GM19193 (cell line): ENCODE measurements at regions not wholly inside any gene's neighbourhood (a gene's known extent, or its start where the extent isn't known, plus 50 kb on each side); places are given as distances from the start of the nearest gene placed in this dataset.

Experiments used
- POLR2A ChIP-seq: IDR thresholded peaks from 4 replicates; pipeline ENCODE4 v1.6.1; 2011; ENCODE audit not compliant: insufficient read depth, insufficient read length; ENCODE audit errors: extremely low read depth

DNA sequence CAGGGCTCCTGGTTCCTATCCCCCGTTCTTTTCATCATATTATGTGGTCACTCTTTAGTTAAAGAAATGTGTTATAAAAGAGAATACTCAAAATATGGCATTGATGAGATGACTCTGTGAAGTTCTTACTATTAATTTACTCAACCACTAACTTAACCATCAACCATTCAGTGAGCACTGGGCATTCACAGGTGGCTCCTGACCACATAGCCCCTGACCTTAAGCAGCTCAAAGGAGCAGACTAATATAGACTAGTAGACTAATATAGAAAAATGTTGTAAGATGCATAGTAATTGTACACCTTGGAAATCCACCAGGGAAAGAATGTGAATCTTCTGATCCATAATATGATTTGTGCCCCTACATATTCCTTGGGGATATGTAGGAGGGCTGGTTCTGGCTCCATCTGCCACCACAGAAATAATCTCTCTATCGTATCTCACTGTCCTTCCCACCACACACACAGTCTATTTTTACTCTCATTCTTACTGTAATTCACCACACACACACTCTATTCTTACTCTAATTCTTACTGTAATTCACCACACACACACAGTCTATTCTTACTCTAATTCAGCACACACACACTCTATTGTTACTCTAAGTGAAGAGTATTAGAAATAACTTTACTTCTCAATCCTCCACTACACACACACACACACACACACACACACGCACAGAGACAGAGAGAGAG is 188.9 kb upstream of the ITGA4 start:
- TF ChIP-seq POLR2A: no peak

DNA sequence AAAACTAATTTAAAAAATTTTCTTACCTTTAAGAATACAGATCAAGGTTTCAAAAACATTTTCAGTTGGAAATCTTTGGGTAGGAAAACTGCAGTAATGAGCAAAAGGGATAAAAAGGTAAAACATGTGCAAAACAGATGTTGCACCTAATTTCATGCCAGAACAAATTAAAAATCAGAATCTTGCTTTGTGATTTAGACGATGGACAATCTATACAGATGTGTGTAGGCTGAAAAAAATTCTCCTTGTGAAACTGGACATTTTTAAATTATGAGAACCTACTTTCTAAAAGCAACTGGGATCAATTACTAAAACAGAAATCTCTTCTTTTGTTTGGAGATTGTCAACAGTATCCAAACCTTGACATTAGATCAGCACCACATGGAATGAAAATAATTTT is 183.2 kb upstream of the ITGA4 start:
- no peak for TF ChIP-seq POLR2A

DNA sequence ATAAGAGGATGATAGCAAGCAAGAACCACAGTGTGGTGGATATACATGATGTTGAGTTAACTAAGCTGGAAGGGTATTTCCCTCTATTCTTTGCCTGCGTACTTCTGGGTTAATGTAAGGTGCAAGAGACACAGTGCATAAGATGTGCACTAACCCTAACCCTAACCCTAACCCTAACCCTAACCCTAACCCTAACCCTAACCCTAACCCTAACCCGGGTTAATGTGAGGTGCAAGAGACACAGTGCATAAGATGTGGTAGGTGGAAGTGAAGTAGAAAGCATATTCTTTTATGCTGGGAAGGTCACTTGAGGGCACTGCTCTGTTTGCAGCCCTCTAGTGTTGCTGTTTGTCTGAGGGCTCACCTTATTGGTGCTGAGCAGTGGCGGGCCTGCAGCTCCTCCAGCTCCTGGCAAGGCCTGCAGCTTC is 181.5 kb upstream of the ITGA4 start:
- TF ChIP-seq POLR2A: no peak

DNA sequence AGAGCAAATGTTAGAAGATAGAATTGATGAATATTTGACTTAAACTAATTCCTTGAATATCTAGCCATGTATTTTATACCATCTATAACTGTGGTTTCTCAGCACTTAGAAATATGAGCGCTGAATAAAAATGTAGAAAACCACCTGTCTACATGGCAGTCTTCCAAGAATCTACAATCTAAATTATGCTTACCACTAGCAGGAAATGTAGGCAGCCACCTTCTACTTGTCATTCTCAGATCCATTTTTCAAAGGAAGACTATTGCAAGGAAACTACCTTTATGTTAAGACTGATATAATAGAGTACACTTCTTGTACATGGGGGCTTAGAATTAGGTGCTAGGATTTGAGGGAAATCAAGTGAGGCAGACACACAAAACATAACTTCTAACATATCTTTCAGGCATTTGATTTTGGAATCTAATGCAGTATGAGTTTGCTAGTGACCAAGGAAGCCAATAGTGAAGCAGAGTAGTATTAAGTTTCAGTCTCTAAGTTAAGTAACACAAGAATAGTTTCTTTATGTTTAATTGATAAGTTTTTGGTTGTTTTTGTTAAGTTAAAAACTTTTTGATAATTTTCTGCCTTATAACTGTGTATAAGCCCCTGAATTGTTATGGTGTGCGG is 175.9 kb upstream of the ITGA4 start:
- TF ChIP-seq POLR2A: no peak

DNA sequence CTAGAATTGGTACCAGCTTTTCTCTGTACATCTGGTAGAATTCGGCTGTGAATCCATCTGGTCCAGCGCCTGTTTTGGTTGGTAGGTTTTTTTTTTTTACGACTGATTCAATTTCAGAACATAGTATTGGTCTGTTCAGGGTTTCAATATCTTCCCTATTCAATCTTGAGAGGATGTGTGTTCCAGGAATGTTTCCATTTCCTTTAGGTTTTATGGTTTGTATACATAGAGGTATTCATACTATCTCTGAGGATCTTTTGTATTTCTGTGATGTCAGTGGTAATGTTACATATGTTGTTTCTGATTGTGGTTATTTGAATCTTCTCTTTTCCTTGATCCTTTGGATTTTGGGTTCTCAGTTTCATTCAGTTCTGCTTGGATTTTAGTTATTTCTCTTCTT is 172.1 kb upstream of the ITGA4 start:
- TF ChIP-seq POLR2A: no peak

DNA sequence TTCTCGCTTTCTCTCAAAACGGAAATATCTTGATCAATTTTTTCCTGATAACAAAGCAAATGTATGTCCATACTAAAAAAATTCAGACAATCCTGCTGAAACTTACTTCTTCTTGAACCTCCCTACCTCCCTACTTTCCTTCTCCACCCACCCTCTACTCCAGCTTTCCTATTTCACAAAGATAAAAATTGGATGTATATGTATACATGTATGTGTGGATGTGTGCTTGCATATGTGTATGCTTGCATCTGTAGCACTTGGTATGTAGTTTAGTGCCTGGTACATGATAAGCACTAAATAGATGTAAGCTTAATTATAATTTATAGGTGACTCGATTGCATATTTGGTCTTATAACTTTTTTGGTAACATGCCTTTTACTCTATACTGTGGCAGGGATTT is 167.5 kb upstream of the ITGA4 start:
- TF ChIP-seq POLR2A: no peak

DNA sequence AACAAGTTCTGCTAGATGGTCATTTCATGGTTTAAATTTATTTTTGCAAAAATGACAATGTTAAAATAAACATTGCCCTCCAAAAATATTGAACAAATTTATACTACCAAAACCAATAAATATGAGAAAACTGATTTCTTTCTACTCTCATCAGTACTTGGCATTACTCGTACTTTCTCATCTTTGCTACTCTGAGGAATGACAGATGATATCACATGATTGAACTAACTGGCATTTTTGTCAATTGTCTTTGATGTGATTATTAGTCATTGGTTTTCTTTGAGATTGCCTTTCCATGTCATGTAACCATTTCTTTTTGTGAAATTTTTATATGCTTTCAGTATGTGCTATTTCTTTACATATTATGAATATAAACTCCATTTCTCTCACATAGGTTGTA is 167.0 kb upstream of the ITGA4 start:
- TF ChIP-seq POLR2A: no peak

DNA sequence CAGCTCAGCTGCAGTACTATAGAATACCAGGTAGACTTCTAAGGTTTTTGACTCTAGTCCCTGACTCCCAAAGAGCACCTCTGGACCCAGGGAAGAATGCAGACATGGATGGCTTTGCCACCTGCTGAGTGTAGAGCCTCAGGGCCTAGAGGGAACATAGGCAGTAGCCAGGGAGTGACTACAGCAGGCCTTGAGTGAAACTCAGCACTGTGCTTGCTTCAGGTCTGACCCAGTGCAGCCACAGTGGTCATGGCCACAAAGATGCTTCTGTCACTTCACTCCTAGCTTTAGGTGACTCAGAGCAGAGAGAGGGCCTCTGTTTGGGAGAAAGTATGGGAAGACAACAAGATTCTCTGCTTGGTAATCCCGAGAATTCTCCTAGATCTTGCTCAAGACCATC is 162.2 kb upstream of the ITGA4 start:
- no peak for TF ChIP-seq POLR2A

DNA sequence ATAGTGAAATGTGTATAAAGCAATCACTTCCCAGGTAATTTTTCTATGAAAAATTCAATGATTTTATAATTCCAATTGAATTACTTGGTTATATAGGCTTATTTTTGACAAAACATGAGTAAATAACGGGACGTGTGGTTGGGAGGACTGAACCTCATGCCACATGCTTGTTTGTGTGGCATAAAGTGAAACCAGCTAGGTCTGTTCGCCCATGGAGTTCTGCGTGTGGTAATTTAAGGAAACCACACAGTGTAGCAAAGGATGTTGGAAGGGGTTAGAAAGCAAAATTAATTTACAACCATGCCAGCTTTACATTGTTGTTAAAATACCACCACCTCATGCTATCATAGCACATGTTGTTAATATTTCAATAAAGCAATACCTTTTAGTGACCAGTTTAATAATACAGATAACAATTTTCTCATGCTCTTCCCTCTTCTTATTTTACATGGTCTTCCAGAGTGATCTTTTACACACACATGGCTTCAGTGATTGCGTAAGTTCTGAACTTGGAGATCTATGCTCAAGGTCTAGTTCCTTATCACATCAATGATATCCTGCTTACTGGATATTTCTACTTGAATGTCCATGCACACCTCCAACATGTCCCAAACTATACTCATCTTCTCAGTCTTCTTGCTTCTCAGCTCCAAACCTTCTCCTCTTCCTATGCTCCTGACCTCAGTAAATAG is 156.4 kb upstream of the ITGA4 start:
- no peak for TF ChIP-seq POLR2A

DNA sequence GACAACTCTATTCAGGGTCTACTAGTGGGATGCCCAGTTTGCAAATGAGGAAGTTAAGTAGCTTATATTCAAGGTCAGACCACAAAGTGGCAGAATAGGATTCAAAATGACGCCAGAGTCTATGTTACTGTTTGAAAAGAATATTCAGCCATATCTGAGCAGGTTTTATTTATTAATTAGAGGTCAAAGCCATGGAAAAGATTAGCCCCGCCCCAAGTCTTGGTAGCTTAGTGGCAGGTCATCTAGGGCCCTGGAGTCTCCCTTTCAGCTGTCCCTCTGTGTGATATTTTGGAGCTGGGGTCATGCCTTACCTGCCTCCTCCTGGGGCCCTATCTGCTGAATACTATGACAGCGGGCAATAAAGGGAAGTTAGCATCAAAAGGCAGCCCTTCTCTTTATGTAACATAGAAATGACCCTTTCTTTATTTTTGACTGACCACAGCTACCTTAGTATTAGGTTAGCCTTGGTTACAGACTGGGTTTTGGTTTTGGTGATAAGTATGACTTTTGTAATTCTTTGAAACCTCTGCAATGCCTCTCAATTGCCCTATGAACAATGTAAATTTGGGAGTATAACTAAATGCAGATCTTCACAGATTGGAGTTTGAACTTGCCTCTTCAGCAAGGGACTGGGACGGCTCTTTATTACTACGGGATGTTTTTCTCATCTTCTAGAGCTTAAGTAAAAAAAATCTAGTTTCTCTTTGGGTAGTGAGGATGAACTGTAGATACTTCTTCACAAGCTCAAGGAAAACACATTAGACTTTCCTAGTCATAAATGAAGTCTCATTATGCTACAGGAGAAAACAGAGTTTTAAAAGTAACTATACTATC is 153.0 kb upstream of the ITGA4 start:
- no peak for TF ChIP-seq POLR2A

DNA sequence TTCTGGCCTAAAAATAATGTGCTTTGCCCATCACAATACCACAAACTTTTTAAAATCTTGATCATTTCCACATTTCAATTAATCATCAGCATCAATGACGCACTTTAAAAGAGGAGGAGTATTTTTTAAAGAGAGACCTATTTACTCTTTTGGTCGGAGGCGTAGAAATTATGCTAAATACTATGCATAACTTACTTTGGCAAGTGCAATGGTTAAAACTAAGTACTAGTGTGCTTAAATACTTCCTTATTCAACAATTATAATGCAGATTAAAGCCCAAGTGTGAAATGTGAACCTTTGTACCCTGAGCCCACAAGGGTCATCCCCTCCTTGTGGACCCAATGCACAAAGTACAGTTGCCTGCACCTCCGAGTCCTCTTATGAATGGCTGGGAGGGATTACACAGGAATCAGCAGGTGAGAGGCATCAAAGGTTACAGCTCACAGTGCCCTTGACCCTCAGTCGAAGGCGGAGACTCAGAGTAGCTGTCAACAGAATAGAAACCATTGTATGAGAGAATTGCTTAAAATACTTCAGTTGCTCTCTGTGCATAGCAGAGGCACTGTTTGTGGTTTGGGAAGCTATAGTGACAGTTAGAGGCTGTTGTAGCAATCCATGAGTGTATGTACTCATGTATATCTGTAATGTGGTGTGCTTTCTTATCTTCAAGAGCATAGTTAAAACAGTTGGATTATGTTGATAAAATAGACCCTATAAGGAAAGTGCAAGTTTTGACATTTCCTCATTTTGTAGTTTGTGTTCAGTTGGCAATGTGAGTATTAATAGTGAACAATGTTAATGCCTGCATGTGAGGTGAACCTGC is 151.7 kb upstream of the ITGA4 start:
- TF ChIP-seq POLR2A: peak; percentile 50

DNA sequence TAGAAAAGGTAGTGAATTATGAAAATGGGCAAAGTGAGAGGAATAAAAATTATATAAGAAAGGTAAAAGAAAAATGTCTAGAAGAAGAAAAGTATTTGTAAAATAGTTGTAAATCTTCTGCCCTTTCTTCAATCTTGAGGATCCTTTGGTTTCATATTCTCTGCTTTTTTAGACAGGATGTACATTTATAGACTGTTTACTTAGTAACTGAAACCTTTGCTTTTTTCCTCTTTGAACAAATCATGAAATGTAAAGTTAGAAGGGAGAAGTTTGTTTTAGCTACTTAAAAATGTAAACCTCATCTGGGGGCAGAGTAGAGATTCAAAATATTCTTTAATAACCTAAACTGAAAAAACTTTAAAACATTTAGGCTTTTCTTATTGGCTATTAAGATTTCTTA is 150.4 kb upstream of the ITGA4 start:
- no peak for TF ChIP-seq POLR2A

DNA sequence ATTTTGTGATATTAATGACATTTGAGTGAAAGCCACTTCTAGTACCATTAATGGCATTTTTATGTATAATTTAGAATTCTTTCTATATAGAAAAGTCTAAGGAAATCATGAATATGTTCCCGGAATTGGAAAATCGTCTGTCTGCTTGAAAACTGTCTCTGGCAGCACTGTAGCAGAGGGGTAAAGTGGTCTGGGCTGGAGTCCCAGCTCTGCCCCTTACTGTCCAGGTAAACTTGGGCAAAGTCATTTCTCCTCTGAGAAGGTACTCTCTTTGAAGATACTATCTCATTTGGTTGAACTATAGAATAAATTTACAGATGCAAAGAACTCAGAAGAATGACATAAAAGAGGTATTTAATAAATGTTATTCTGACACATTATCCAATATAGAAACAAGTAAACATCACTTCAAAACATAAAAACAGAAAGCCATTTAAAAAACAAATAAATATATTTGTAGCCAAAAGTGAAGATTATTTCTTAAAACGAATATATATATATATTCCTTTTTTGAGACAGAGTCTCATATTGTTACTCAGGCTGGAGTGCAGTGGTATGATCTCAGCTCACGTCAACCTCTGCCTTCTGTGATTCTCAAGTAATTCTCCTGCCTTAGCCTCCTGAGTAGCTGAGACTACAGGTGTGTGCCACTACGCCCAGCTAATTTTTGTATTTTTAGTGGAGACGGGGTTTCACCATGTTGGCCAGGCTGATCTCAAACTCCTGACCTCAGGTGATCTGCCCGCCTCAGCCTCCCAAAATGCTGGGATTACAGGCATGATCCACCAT is 149.8 kb upstream of the ITGA4 start:
- no peak for TF ChIP-seq POLR2A

DNA sequence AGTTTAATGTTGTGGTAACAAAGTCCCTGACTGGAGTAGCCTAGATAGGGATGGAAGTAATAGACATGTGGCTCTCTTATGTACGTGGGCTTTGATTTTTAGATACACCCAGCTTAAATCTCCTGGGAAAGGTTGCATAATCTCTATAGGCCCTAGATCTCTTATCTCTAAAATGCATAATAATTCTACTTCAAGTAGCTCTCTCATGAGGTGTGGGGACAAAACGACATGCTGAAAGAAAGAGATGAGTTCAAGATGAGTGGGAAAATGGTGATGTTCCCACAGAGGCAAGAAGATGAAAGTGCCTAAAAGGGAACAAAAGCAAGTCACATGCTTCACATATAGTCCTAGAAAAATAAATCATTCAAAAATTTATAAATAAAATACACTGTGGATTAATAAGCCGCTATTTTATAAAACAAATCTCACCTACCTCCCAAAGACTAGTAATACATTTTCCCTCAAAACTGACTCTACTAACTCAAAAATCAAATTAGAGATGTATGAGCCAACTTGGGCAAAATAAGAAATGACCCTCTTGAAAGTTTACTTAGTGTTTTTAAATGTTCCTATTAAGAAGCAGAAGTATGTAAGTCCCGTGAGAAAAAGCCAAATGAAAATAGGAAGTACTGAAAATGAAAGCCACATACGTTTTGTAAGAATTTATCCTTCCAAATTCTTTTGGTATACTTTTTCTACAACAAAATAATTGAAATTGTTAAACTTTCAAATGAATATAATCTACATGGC is 148.2 kb upstream of the ITGA4 start:
- no peak for TF ChIP-seq POLR2A

DNA sequence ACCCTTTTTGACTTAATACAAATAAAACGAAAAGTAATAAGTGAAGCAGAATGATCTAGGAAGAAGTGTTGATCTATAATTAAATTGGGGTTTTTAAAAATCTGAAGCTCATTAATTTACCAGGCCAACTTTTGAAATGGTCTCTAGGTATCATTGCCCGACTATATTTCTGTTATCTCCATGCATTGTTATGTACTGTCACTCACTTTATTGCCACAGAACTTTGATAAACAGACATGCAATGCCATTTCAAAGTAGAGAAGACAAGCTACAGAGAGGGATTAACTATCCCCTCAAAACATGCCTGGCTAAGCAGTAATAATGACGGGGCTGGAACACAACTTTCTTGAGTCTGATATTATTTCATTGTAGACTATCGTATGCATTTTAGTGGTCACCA is 147.6 kb upstream of the ITGA4 start:
- no peak for TF ChIP-seq POLR2A
